ENCODE measurements at regions not wholly inside any gene's neighbourhood (a gene's known extent, or its start where the extent isn't known, plus 50 kb on each side); places are given as distances from the start of the nearest gene placed in this dataset.

- no peak for DNase-seq
Measured at GRCh38 chr2:128474036-128474955, 155.6 kb upstream of the HS6ST1 start.

- DNase-seq = no peak
Measured at GRCh38 chr2:128474962-128475361, 156.3 kb upstream of the HS6ST1 start.

- no peak for DNase-seq
Measured at GRCh38 chr2:128475427-128476211, 157.0 kb upstream of the HS6ST1 start.

GRCh38 chr2:128477026-128477820 lies 158.6 kb upstream of the HS6ST1 start:
- DNase-seq = no peak

GRCh38 chr2:128477891-128478290 lies 159.2 kb upstream of the HS6ST1 start:
- no peak for DNase-seq

GRCh38 chr2:128485761-128486639 lies 167.3 kb upstream of the HS6ST1 start:
- DNase-seq = no peak

GRCh38 chr2:128486640-128487375 lies 168.1 kb upstream of the HS6ST1 start:
- no peak for DNase-seq

GRCh38 chr2:128487650-128488387 lies 169.2 kb upstream of the HS6ST1 start:
- DNase-seq = no peak

GRCh38 chr2:128488434-128488833 lies 169.8 kb upstream of the HS6ST1 start:
- no peak for DNase-seq

- no peak for DNase-seq
Measured at GRCh38 chr2:128489526-128490273, 171.0 kb upstream of the HS6ST1 start.

GRCh38 chr2:128490321-128490720 lies 171.7 kb upstream of the HS6ST1 start:
- no peak for DNase-seq

GRCh38 chr2:128490881-128491691 lies 172.4 kb upstream of the HS6ST1 start:
- no peak for DNase-seq

GRCh38 chr2:128491692-128492244 lies 173.1 kb upstream of the HS6ST1 start:
- no peak for DNase-seq

GRCh38 chr2:128492966-128493811 lies 174.5 kb upstream of the HS6ST1 start:
- no peak for DNase-seq

- no peak for DNase-seq
Measured at GRCh38 chr2:128493880-128494279, 175.2 kb upstream of the HS6ST1 start.

- DNase-seq = no peak
Measured at GRCh38 chr2:128494307-128494639, 175.6 kb upstream of the HS6ST1 start.

- no peak for DNase-seq
Measured at GRCh38 chr2:128494640-128495321, 176.1 kb upstream of the HS6ST1 start.
